Colonic mucosa (tissue), 4 donors: ENCODE measurements at regions not wholly inside any gene's neighbourhood (a gene's known extent, or its start where the extent isn't known, plus 50 kb on each side); places are given as distances from the start of the nearest gene placed in this dataset.

Source experiments
- DNase-seq: peaks from one replicate; pipeline ENCODE4 v3.0.0-alpha.2; 2020
- H3K27ac ChIP-seq: fragments of 200-600 bp; one replicate; pipeline ENCODE4 v1.8.0; 2021
- H3K27me3 ChIP-seq: fragments of 200-600 bp; one replicate; pipeline ENCODE4 v1.8.0; 2021
- H3K36me3 ChIP-seq: fragments of 200-600 bp; one replicate; pipeline ENCODE4 v1.8.0; 2021
- H3K4me1 ChIP-seq: fragments of 200-600 bp; one replicate; pipeline ENCODE4 v1.8.0; 2021; ENCODE audit warnings: mild to moderate bottlenecking
- H3K4me3 ChIP-seq: fragments of 200-600 bp; one replicate; pipeline ENCODE4 v1.8.0; 2021
- H3K9ac ChIP-seq, 2 donors: one replicate each; pipeline ENCODE4 v1.7.0; 2013; ENCODE audit warnings: control low read depth in 2 of 2, low read depth in 2 of 2, low read length in 2 of 2
- H3K9me3 ChIP-seq: fragments of 200-600 bp; one replicate; pipeline ENCODE4 v1.8.0; 2021
- intact Hi-C: fragments of 100-400 bp; cut with DNase I; formaldehyde crosslinking; loops from one replicate; pipeline ENCODE4 v1.14.1; 2022
- TF ChIP-seq, protein P1 (sequence below): fragments of 200-600 bp; IDR thresholded peaks from one replicate; pipeline ENCODE4 v1.8.0; 2022; ENCODE audit warnings: antibody characterized with exemption, mild to moderate bottlenecking
- donor health status: healthy.
- donor health status: DM: no; HTN: no; CAD: no.
- donor health status: DM: no; HTN: no; CAD: no.

GRCh38 chr6:91453224-91453878, 866.5 kb upstream of the MAP3K7 start:
- Histone ChIP-seq H3K9ac (no peak overlapping the region), H3K9me3 (no peaks in the 10 kb centered on the region), H3K4me1 (no peaks in the 10 kb centered on the region), H3K4me3 (no peak overlapping the region), H3K27me3 (no peaks in the 10 kb centered on the region), H3K36me3 (no peaks in the 10 kb centered on the region), H3K27ac (no peak overlapping the region)
- intact Hi-C loops: no loop called here
- TF ChIP-seq, protein P1, sequence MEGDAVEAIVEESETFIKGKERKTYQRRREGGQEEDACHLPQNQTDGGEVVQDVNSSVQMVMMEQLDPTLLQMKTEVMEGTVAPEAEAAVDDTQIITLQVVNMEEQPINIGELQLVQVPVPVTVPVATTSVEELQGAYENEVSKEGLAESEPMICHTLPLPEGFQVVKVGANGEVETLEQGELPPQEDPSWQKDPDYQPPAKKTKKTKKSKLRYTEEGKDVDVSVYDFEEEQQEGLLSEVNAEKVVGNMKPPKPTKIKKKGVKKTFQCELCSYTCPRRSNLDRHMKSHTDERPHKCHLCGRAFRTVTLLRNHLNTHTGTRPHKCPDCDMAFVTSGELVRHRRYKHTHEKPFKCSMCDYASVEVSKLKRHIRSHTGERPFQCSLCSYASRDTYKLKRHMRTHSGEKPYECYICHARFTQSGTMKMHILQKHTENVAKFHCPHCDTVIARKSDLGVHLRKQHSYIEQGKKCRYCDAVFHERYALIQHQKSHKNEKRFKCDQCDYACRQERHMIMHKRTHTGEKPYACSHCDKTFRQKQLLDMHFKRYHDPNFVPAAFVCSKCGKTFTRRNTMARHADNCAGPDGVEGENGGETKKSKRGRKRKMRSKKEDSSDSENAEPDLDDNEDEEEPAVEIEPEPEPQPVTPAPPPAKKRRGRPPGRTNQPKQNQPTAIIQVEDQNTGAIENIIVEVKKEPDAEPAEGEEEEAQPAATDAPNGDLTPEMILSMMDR: no peak
- DNase-seq: no peak

DNA sequence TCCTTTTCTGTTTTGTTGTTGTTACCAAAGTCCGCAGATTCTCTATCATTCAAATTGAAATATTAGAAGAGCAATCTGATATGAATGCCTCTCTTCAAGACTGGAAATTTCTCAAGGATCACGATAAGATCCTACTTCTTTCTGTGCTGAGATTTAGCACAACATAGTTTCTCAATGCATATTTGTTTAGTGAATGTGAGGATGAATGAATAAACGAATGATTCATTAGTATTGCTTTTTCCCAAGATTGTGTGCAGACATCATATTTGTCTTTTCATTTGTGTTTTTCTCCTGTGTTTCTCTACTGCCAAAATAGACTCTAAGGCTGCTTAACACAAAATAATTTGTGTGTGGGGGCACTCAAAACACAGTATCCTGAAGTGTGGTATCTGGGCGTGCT, 862.7 kb upstream of the MAP3K7 start:
- no peaks in the 10 kb centered on the region for H3K36me3 ChIP-seq
- TF ChIP-seq, protein P1: no peak
- no peak overlapping the region for H3K9ac ChIP-seq
- no peak overlapping the region for H3K27ac ChIP-seq
- H3K4me1 ChIP-seq: no peaks in the 10 kb centered on the region
- intact Hi-C loops: no loop called here
- no peaks in the 10 kb centered on the region for H3K27me3 ChIP-seq
- H3K4me3 ChIP-seq: no peak overlapping the region
- DNase-seq: no peak
- no peaks in the 10 kb centered on the region for H3K9me3 ChIP-seq

DNA sequence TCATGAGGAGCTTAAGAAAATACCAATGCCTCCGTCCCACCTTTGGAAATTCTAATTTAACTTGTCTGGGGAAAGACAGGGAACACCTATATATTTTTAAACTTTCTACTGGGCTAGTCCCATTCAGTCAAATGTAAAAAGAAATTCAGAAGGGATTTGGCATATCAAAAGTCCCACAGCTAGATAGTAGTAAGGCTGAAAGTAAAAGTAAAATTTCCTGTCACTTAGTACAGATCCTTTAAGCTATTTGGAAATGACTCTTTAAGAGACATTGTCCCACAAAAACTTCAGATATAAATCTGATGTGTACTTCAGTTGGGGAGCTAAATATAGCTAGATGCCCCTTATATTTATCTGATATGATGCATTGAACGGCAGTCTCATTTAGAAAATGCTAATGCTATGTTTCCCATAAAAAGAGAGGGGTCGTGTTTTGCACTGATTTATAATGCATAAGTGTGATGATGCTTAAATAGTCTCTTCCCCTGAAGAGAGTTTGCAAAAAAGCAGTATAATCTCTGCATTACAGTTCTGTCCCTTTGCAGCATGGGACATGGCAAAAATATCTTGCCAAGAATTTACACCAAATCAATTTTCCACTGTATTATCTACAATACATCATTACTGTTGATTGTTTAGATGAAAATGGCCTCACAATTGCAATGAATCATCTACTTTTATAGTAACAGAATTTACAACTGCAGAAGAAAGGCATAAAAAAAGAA, 860.8 kb upstream of the MAP3K7 start:
- no peaks in the 10 kb centered on the region for H3K27me3 ChIP-seq
- DNase-seq: no peak
- TF ChIP-seq, protein P1: no peak
- H3K9me3 ChIP-seq: no peaks in the 10 kb centered on the region
- H3K36me3 ChIP-seq: no peaks in the 10 kb centered on the region
- no peaks in the 10 kb centered on the region for H3K4me1 ChIP-seq
- no peak overlapping the region for H3K27ac ChIP-seq
- no peak overlapping the region for H3K4me3 ChIP-seq
- intact Hi-C loops: no loop called here
- no peak overlapping the region for H3K9ac ChIP-seq

GRCh38 chr6:91447081-91447480, 860.2 kb upstream of the MAP3K7 start:
- H3K27me3 ChIP-seq: no peaks in the 10 kb centered on the region
- TF ChIP-seq, protein P1: no peak
- H3K27ac ChIP-seq: no peak overlapping the region
- DNase-seq: no peak
- no peaks in the 10 kb centered on the region for H3K36me3 ChIP-seq
- no peak overlapping the region for H3K4me3 ChIP-seq
- no peaks in the 10 kb centered on the region for H3K9me3 ChIP-seq
- no peaks in the 10 kb centered on the region for H3K4me1 ChIP-seq
- no peak overlapping the region for H3K9ac ChIP-seq
- intact Hi-C loops: no loop called here

DNA sequence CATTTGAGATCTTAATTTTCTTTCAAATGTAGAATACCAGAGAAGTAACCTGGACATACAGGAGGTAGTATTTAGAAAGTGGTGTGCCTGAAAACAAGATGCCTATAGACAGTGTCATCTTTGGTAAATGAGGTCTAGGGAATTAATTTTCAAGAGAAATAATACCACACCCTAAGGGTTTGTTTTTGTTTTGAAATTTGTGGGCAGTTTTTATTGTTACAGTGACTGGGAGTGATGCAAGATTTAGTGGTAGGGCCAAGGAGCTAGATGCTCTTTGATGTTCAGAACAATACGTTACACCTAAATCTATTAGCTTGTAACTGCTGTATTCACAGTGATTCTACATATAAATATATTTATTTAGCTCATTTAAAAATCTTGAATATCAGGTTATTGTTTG, 856.5 kb upstream of the MAP3K7 start:
- Histone ChIP-seq H3K4me1 (no peaks in the 10 kb centered on the region), H3K9ac (no peak overlapping the region), H3K9me3 (no peaks in the 10 kb centered on the region), H3K36me3 (no peaks in the 10 kb centered on the region), H3K4me3 (no peak overlapping the region), H3K27ac (no peak overlapping the region), H3K27me3 (no peaks in the 10 kb centered on the region)
- TF ChIP-seq, protein P1: no peak
- DNase-seq: no peak
- intact Hi-C loops: no loop called here
